B cell (primary cell): ENCODE measurements at regions not wholly inside any gene's neighbourhood (a gene's known extent, or its start where the extent isn't known, plus 50 kb on each side); places are given as distances from the start of the nearest gene placed in this dataset.

Source experiments
- ATAC-seq: fragments of 200-7000 bp; cut with Tn5 transposase; one replicate; pipeline ENCODE4 v1.10.0; 2021; ENCODE audit warnings: low read depth, mild to moderate bottlenecking, moderate number of reproducible peaks, moderate library complexity
- CTCF ChIA-PET: fragments of 350-600 bp; sonication (Branson Sonifier 250); formaldehyde crosslinking; loops from one replicate; lab custom pipeline; 2021; ENCODE audit warnings: antibody characterized with exemption, inconsistent platforms; lab: Charles Lee
- POLR2A ChIA-PET: fragments of 350-600 bp; sonication (Branson Sonifier 250); formaldehyde crosslinking; loops from one replicate; lab custom pipeline; 2021; ENCODE audit warnings: antibody characterized with exemption; lab: Charles Lee
- DNase-seq: peaks from one replicate; pipeline ENCODE4 v3.0.0; 2013
- H2AFZ ChIP-seq: 2 replicates; pipeline ENCODE4 v1.6.1; 2012; ENCODE audit warnings: mild to moderate bottlenecking, low read depth, low read length; ENCODE audit not compliant: insufficient read depth, poor library complexity, severe bottlenecking
- H3K27ac ChIP-seq, 2 donors: 1 replicate in 1 of 2; 2 replicates in 1 of 2; pipeline ENCODE4 v1.5.1; 2012 to 2013; ENCODE audit warnings: low read length in 2 of 2, mild to moderate bottlenecking in 2 of 2, moderate library complexity in 1 of 2
- H3K27me3 ChIP-seq, 4 experiments: fragments of 200-600 bp in 1 of 4; sonication (generic) in 1 of 4; replicated peaks in 1 of 4; 1 replicate in 2 of 4; 2 replicates in 2 of 4; pipeline versions ENCODE4 v1.6.1 to v1.7.0; 2013 to 2016; ENCODE audit warnings: low read length in 3 of 4, mild to moderate bottlenecking in 2 of 4, mixed read lengths in 1 of 4, moderate library complexity in 1 of 4; ENCODE audit not compliant: insufficient read depth in 4 of 4, control insufficient read depth in 3 of 4; ENCODE audit errors: control extremely low read depth in 1 of 4
- H3K36me3 ChIP-seq, 2 experiments: replicated peaks in 1 of 2; 1 replicate in 1 of 2; 2 replicates in 1 of 2; pipeline versions ENCODE4 v1.6.1 to v1.7.1; 2013; ENCODE audit warnings: low read length in 1 of 2; ENCODE audit not compliant: insufficient read depth in 2 of 2, control insufficient read depth in 1 of 2; ENCODE audit errors: control extremely low read depth in 1 of 2, extremely low read depth in 1 of 2
- H3K4me1 ChIP-seq, 2 donors: fragments of 200-600 bp in 1 of 2; sonication (generic) in 1 of 2; 1 replicate in 1 of 2; 2 replicates in 1 of 2; pipeline versions ENCODE4 v1.5.1 to v1.6.1; 2013 to 2017; ENCODE audit warnings: low read length in 2 of 2; ENCODE audit not compliant: control insufficient read depth in 2 of 2, insufficient read depth in 2 of 2
- H3K4me2 ChIP-seq: replicated peaks from 2 replicates; pipeline ENCODE3; 2012; ENCODE audit warnings: mild to moderate bottlenecking, low read depth, low read length; ENCODE audit not compliant: poor library complexity, severe bottlenecking
- H3K4me3 ChIP-seq, 5 experiments: fragments of 200-600 bp in 1 of 5; sonication (generic) in 1 of 5; 1 replicate in 3 of 5; 2 replicates in 2 of 5; pipeline versions ENCODE4 v1.5.1 to v1.7.0; 2011 to 2016; ENCODE audit warnings: low read length in 4 of 5, mild to moderate bottlenecking in 4 of 5, low read depth in 2 of 5, control low read depth in 1 of 5, moderate library complexity in 1 of 5; ENCODE audit not compliant: insufficient read depth in 1 of 5; ENCODE audit errors: control extremely low read depth in 1 of 5, extremely low read depth in 1 of 5
- H3K79me2 ChIP-seq: fragments of 200-600 bp; sonication (generic); one replicate; pipeline ENCODE4 v1.6.0; 2016; ENCODE audit warnings: low read length; ENCODE audit not compliant: control insufficient read depth, insufficient read depth
- H3K9ac ChIP-seq: fragments of 200-600 bp; sonication (generic); 2 replicates; pipeline ENCODE4 v1.6.1; 2017; ENCODE audit warnings: mild to moderate bottlenecking, low read length, moderate library complexity
- H3K9me3 ChIP-seq, 3 donors: one replicate each; pipeline versions ENCODE4 v1.6.1 to v1.7.1; 2013; ENCODE audit warnings: low read length in 2 of 3; ENCODE audit not compliant: control insufficient read depth in 2 of 3, insufficient read depth in 1 of 3; ENCODE audit errors: control extremely low read depth in 1 of 3
- H4K20me1 ChIP-seq: 2 replicates; pipeline ENCODE4 v1.6.0; 2012; ENCODE audit warnings: mild to moderate bottlenecking, low read length; ENCODE audit not compliant: insufficient read depth, control insufficient read depth, poor library complexity, severe bottlenecking
- H3K27ac Mint-ChIP-seq: one replicate; pipeline ENCODE4 v1.8.0; 2021; ENCODE audit warnings: mixed read lengths
- H3K27me3 Mint-ChIP-seq: one replicate; pipeline ENCODE4 v1.8.0; 2021; ENCODE audit warnings: mixed read lengths
- H3K4me1 Mint-ChIP-seq: one replicate; pipeline ENCODE4 v1.8.0; 2021; ENCODE audit warnings: mixed read lengths
- H3K4me3 Mint-ChIP-seq: one replicate; pipeline ENCODE4 v1.8.0; 2021; ENCODE audit warnings: mixed read lengths
- H3K9me3 Mint-ChIP-seq: one replicate; pipeline ENCODE4 v1.8.0; 2022; ENCODE audit warnings: mixed read lengths; ENCODE audit not compliant: insufficient read depth
- EZH2 ChIP-seq: IDR thresholded peaks from 2 replicates; pipeline ENCODE4 v1.6.1; 2012; ENCODE audit warnings: borderline replicate concordance, low read depth, mild to moderate bottlenecking, moderate library complexity, low read length; ENCODE audit not compliant: insufficient read depth, poor library complexity, severe bottlenecking
- WGBS: methylation state at CpG from one replicate; pipeline ENCODE4 v1.1.5; 2013; ENCODE audit warnings: missing lambda C conversion rate; ENCODE audit not compliant: insufficient coverage; 5-methylcytosine and 5-hydroxymethylcytosine counted together
- intact Hi-C: fragments of 100-400 bp; cut with micrococcal nuclease; formaldehyde crosslinking; loops from one replicate; pipeline ENCODE4 v1.10.0; 2022
- TF ChIP-seq, protein P1 (sequence below): fragments of 200-600 bp; IDR thresholded peaks from one replicate; pipeline ENCODE4 v1.8.0; 2022; ENCODE audit warnings: antibody characterized with exemption, mild to moderate bottlenecking

DNA sequence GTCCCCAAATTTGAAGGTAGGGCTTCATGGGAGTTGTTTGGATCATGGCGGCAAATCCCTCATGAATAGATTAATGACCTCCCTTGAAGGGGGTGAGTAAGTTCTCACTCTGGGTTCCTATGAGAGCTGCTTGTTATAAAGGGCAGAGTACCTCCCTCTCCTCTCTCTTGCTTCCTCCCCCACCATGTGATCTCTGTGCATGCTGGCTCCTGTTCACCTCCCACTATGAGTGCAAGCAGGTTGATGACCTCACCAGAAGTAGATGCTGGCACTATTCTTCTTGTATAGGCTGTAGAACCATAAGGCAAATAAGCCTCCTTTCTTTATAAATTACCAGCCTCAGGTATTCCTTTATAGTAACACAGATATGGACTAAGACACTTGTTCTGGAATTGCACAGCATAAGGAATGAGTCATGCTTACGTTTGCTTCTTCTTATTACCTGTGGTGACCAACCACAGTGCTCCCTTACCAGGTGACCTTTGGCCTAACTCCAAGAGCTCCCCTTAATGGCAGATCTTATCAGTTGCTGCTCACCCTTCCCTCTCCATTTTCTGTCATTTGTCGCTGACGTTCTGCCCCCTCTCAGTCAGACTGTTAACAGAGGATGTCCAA lies 559.5 kb upstream of the GCFC2 start:
- no peaks in the 10 kb centered on the region for H3K79me2 ChIP-seq
- 71% methylated on average over 1 of the region's 4 CpGs for WGBS
- intact Hi-C loops = no loop called here
- peaks cover 3% of the 10 kb centered on the region for H3K9me3 Mint-ChIP-seq
- ATAC-seq (no peak), DNase-seq (no peak)
- H3K27ac ChIP-seq = no peak overlapping the region
- H3K9ac ChIP-seq = no peak overlapping the region
- POLR2A ChIA-PET = no interaction called here
- no peaks in the 10 kb centered on the region for H3K27me3 ChIP-seq
- no peak overlapping the region for H3K27ac Mint-ChIP-seq
- CTCF ChIA-PET = no interaction called here
- no peaks in the 10 kb centered on the region for H4K20me1 ChIP-seq
- no peak overlapping the region for H3K4me3 Mint-ChIP-seq
- no peaks in the 10 kb centered on the region for H3K9me3 ChIP-seq
- no peak overlapping the region for H3K4me2 ChIP-seq
- no peaks in the 10 kb centered on the region for H3K4me1 Mint-ChIP-seq
- no peaks in the 10 kb centered on the region for H3K4me1 ChIP-seq
- no peaks in the 10 kb centered on the region for H3K27me3 Mint-ChIP-seq
- no peak overlapping the region for H3K4me3 ChIP-seq
- H3K36me3 ChIP-seq = no peaks in the 10 kb centered on the region
- TF ChIP-seq, protein P1, sequence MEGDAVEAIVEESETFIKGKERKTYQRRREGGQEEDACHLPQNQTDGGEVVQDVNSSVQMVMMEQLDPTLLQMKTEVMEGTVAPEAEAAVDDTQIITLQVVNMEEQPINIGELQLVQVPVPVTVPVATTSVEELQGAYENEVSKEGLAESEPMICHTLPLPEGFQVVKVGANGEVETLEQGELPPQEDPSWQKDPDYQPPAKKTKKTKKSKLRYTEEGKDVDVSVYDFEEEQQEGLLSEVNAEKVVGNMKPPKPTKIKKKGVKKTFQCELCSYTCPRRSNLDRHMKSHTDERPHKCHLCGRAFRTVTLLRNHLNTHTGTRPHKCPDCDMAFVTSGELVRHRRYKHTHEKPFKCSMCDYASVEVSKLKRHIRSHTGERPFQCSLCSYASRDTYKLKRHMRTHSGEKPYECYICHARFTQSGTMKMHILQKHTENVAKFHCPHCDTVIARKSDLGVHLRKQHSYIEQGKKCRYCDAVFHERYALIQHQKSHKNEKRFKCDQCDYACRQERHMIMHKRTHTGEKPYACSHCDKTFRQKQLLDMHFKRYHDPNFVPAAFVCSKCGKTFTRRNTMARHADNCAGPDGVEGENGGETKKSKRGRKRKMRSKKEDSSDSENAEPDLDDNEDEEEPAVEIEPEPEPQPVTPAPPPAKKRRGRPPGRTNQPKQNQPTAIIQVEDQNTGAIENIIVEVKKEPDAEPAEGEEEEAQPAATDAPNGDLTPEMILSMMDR = no peak
- TF ChIP-seq EZH2 = no peak
- no peak overlapping the region for H2AFZ ChIP-seq

GRCh38 chr2:76268902-76269620 lies 558.3 kb upstream of the GCFC2 start:
- CTCF ChIA-PET = no interaction called here
- no peak for ATAC-seq
- intact Hi-C loops = no loop called here
- H3K4me3 Mint-ChIP-seq = no peak overlapping the region
- H3K9me3 Mint-ChIP-seq = peaks cover 3% of the 10 kb centered on the region
- no peak overlapping the region for H3K27ac Mint-ChIP-seq
- POLR2A ChIA-PET = no interaction called here
- Histone ChIP-seq H3K9me3 (no peaks in the 10 kb centered on the region), H3K27ac (no peak overlapping the region), H3K4me2 (no peak overlapping the region), H2AFZ (no peak overlapping the region), H3K36me3 (no peaks in the 10 kb centered on the region), H4K20me1 (no peaks in the 10 kb centered on the region), H3K4me3 (no peak overlapping the region), H3K79me2 (no peaks in the 10 kb centered on the region), H3K4me1 (no peaks in the 10 kb centered on the region), H3K9ac (no peak overlapping the region), H3K27me3 (no peaks in the 10 kb centered on the region)
- H3K4me1 Mint-ChIP-seq = no peaks in the 10 kb centered on the region
- DNase-seq = no peak
- TF ChIP-seq, protein P1 = no peak
- TF ChIP-seq EZH2 = no peak
- WGBS = 100% methylated on average over 1 of the region's 5 CpGs
- H3K27me3 Mint-ChIP-seq = no peaks in the 10 kb centered on the region
